ENCODE measurements at regions not wholly inside any gene's neighbourhood (a gene's known extent, or its start where the extent isn't known, plus 50 kb on each side); places are given as distances from the start of the nearest gene placed in this dataset.

- Histone ChIP-seq H2AFZ (ENCODE audit: low read length) (no peak overlapping the region), H3K9me3 (ENCODE audit: insufficient read depth, low read depth, low read length) (no peaks in the 10 kb centered on the region), H4K20me1 (ENCODE audit: insufficient read depth, low read length, poor library complexity, severe bottlenecking) (no peaks in the 10 kb centered on the region), H3K9me2 (replicated peaks; ENCODE audit: low read depth, low read length) (no peaks in the 10 kb centered on the region), H3K4me2 (ENCODE audit: low read depth, low read length, poor library complexity, severe bottlenecking) (no peak overlapping the region), H3K4me1 (ENCODE audit: insufficient read depth, low read length, poor library complexity, severe bottlenecking) (no peaks in the 10 kb centered on the region), H3K27me3 (ENCODE audit: insufficient read depth, low read length, poor library complexity, severe bottlenecking) (no peaks in the 10 kb centered on the region), H3K9ac (ENCODE audit: low read depth, low read length, poor library complexity, severe bottlenecking) (no peak overlapping the region), H3K79me2 (ENCODE audit: insufficient read depth, low read length) (no peaks in the 10 kb centered on the region), H3F3A (ENCODE audit: low read depth) (no peaks in the 10 kb centered on the region), H3K36me3 (ENCODE audit: insufficient read depth, low read length) (no peaks in the 10 kb centered on the region), H3K4me3 (ENCODE audit: low read length, poor library complexity, severe bottlenecking) (no peak overlapping the region)
- no peak for TF ChIP-seq CTCF (conservative IDR thresholded peaks at IDR 0.05; ENCODE audit: low read length)
- TF ChIP-seq EZH2phosphoT487 (IDR thresholded peaks at IDR 0.05; ENCODE audit: borderline replicate concordance), result no peak
Measured at GRCh38 chr10:28903736-28904135, 226.4 kb downstream of the BAMBI start.

GRCh38 chr10:28905371-28905770 is 228.1 kb downstream of the BAMBI start:
- Histone ChIP-seq H3K9ac (ENCODE audit: low read depth, low read length, poor library complexity, severe bottlenecking) (no peak overlapping the region), H3F3A (ENCODE audit: low read depth) (no peaks in the 10 kb centered on the region), H3K4me2 (ENCODE audit: low read depth, low read length, poor library complexity, severe bottlenecking) (no peak overlapping the region), H2AFZ (ENCODE audit: low read length) (no peak overlapping the region), H3K79me2 (ENCODE audit: insufficient read depth, low read length) (no peaks in the 10 kb centered on the region), H3K4me3 (ENCODE audit: low read length, poor library complexity, severe bottlenecking) (no peak overlapping the region), H3K36me3 (ENCODE audit: insufficient read depth, low read length) (no peaks in the 10 kb centered on the region), H3K4me1 (ENCODE audit: insufficient read depth, low read length, poor library complexity, severe bottlenecking) (no peaks in the 10 kb centered on the region), H4K20me1 (ENCODE audit: insufficient read depth, low read length, poor library complexity, severe bottlenecking) (no peaks in the 10 kb centered on the region), H3K9me2 (replicated peaks; ENCODE audit: low read depth, low read length) (no peaks in the 10 kb centered on the region), H3K9me3 (ENCODE audit: insufficient read depth, low read depth, low read length) (no peaks in the 10 kb centered on the region), H3K27me3 (ENCODE audit: insufficient read depth, low read length, poor library complexity, severe bottlenecking) (no peaks in the 10 kb centered on the region)
- TF ChIP-seq CTCF (conservative IDR thresholded peaks at IDR 0.05; ENCODE audit: low read length), result no peak
- TF ChIP-seq EZH2phosphoT487 (IDR thresholded peaks at IDR 0.05; ENCODE audit: borderline replicate concordance), result no peak

- no peaks in the 10 kb centered on the region for H3K9me2 ChIP-seq (replicated peaks; ENCODE audit: low read depth, low read length)
- TF ChIP-seq EZH2phosphoT487 (IDR thresholded peaks at IDR 0.05; ENCODE audit: borderline replicate concordance), result no peak
- no peak for TF ChIP-seq CTCF (conservative IDR thresholded peaks at IDR 0.05; ENCODE audit: low read length)
- H4K20me1 ChIP-seq (ENCODE audit: insufficient read depth, low read length, poor library complexity, severe bottlenecking), result no peaks in the 10 kb centered on the region
- no peak overlapping the region for H3K4me3 ChIP-seq (ENCODE audit: low read length, poor library complexity, severe bottlenecking)
- no peaks in the 10 kb centered on the region for H3K4me1 ChIP-seq (ENCODE audit: insufficient read depth, low read length, poor library complexity, severe bottlenecking)
- no peaks in the 10 kb centered on the region for H3K79me2 ChIP-seq (ENCODE audit: insufficient read depth, low read length)
- no peak overlapping the region for H3K9ac ChIP-seq (ENCODE audit: low read depth, low read length, poor library complexity, severe bottlenecking)
- H3K27me3 ChIP-seq (ENCODE audit: insufficient read depth, low read length, poor library complexity, severe bottlenecking), result no peaks in the 10 kb centered on the region
- H3F3A ChIP-seq (ENCODE audit: low read depth), result no peaks in the 10 kb centered on the region
- H3K36me3 ChIP-seq (ENCODE audit: insufficient read depth, low read length), result no peaks in the 10 kb centered on the region
- H2AFZ ChIP-seq (ENCODE audit: low read length), result no peak overlapping the region
- H3K4me2 ChIP-seq (ENCODE audit: low read depth, low read length, poor library complexity, severe bottlenecking), result no peak overlapping the region
- H3K9me3 ChIP-seq (ENCODE audit: insufficient read depth, low read depth, low read length), result no peaks in the 10 kb centered on the region
Measured at GRCh38 chr10:28906011-28906411, 228.7 kb downstream of the BAMBI start.

Measured in Loucy (cell line).